ENCODE measurements at regions not wholly inside any gene's neighbourhood (a gene's known extent, or its start where the extent isn't known, plus 50 kb on each side); places are given as distances from the start of the nearest gene placed in this dataset.

GRCh38 chr3:176568189-176568588, 629.1 kb downstream of the TBL1XR1 start:
- TF ChIP-seq JUND (IDR thresholded peaks at IDR 0.05; ENCODE audit: low read depth): no peak
- peak in 1 of 2 experiments; percentile 21 for DNase-seq (ENCODE audit: low read depth in 1 of 2, low spot score in 1 of 2)
- in situ Hi-C loops (cut with HindIII; ENCODE audit: low pct_unique_long_range_greater_than_20kb, low sequenced_read_pairs): no loop called here

- in situ Hi-C loops (cut with HindIII; ENCODE audit: low pct_unique_long_range_greater_than_20kb, low sequenced_read_pairs): no loop called here
- no peak for DNase-seq (ENCODE audit: low read depth in 1 of 2, low spot score in 1 of 2)
- no peak for TF ChIP-seq JUND (IDR thresholded peaks at IDR 0.05; ENCODE audit: low read depth)
These were observed 630.5 kb downstream of the TBL1XR1 start for GRCh38 chr3:176566757-176567156.

GRCh38 chr3:176562331-176562730, 635.0 kb downstream of the TBL1XR1 start:
- no peak for TF ChIP-seq JUND (IDR thresholded peaks at IDR 0.05; ENCODE audit: low read depth)
- no peak for DNase-seq (ENCODE audit: low read depth in 1 of 2, low spot score in 1 of 2)
- in situ Hi-C loops (cut with HindIII; ENCODE audit: low pct_unique_long_range_greater_than_20kb, low sequenced_read_pairs): no loop called here

- in situ Hi-C loops (cut with HindIII; ENCODE audit: low pct_unique_long_range_greater_than_20kb, low sequenced_read_pairs): no loop called here
- DNase-seq (ENCODE audit: low read depth in 1 of 2, low spot score in 1 of 2): no peak
These were observed 635.5 kb downstream of the TBL1XR1 start for GRCh38 chr3:176561826-176562225.

GRCh38 chr3:176554791-176555654, 642.3 kb downstream of the TBL1XR1 start:
- no peak for DNase-seq (ENCODE audit: low read depth in 1 of 2, low spot score in 1 of 2)
- TF ChIP-seq JUND (IDR thresholded peaks at IDR 0.05; ENCODE audit: low read depth): no peak
- in situ Hi-C loops (cut with HindIII; ENCODE audit: low pct_unique_long_range_greater_than_20kb, low sequenced_read_pairs): no loop called here

More at GRCh38 chr3:176561826-176562225, 635.5 kb downstream of the TBL1XR1 start:
- no peak for TF ChIP-seq JUND (IDR thresholded peaks at IDR 0.05; ENCODE audit: low read depth)

GRCh38 chr3:176554264-176554663, 643.0 kb downstream of the TBL1XR1 start:
- no peak for DNase-seq (ENCODE audit: low read depth in 1 of 2, low spot score in 1 of 2)

GRCh38 chr3:176526942-176527341, 670.3 kb downstream of the TBL1XR1 start:
- DNase-seq (ENCODE audit: low read depth in 1 of 2, low spot score in 1 of 2): no peak
- in situ Hi-C loops (cut with HindIII; ENCODE audit: low pct_unique_long_range_greater_than_20kb, low sequenced_read_pairs): no loop called here
- no peak for TF ChIP-seq JUND (IDR thresholded peaks at IDR 0.05; ENCODE audit: low read depth)

More at GRCh38 chr3:176554264-176554663, 643.0 kb downstream of the TBL1XR1 start:
- in situ Hi-C loops (cut with HindIII; ENCODE audit: low pct_unique_long_range_greater_than_20kb, low sequenced_read_pairs): no loop called here
- no peak for TF ChIP-seq JUND (IDR thresholded peaks at IDR 0.05; ENCODE audit: low read depth)

GRCh38 chr3:176526225-176526624, 671.1 kb downstream of the TBL1XR1 start:
- DNase-seq (ENCODE audit: low read depth in 1 of 2, low spot score in 1 of 2): no peak
- in situ Hi-C loops (cut with HindIII; ENCODE audit: low pct_unique_long_range_greater_than_20kb, low sequenced_read_pairs): no loop called here

GRCh38 chr3:176523114-176523513, 674.2 kb downstream of the TBL1XR1 start:
- no peak for DNase-seq (ENCODE audit: low read depth in 1 of 2, low spot score in 1 of 2)
- no peak for TF ChIP-seq JUND (IDR thresholded peaks at IDR 0.05; ENCODE audit: low read depth)
- in situ Hi-C loops (cut with HindIII; ENCODE audit: low pct_unique_long_range_greater_than_20kb, low sequenced_read_pairs): no loop called here

More at GRCh38 chr3:176526225-176526624, 671.1 kb downstream of the TBL1XR1 start:
- TF ChIP-seq JUND (IDR thresholded peaks at IDR 0.05; ENCODE audit: low read depth): no peak

- no peak for TF ChIP-seq JUND (IDR thresholded peaks at IDR 0.05; ENCODE audit: low read depth)
- in situ Hi-C loops (cut with HindIII; ENCODE audit: low pct_unique_long_range_greater_than_20kb, low sequenced_read_pairs): no loop called here
- no peak for DNase-seq (ENCODE audit: low read depth in 1 of 2, low spot score in 1 of 2)
These were observed 674.8 kb downstream of the TBL1XR1 start for GRCh38 chr3:176522436-176522835.

- no peak for TF ChIP-seq JUND (IDR thresholded peaks at IDR 0.05; ENCODE audit: low read depth)
- in situ Hi-C loops (cut with HindIII; ENCODE audit: low pct_unique_long_range_greater_than_20kb, low sequenced_read_pairs): no loop called here
- DNase-seq (ENCODE audit: low read depth in 1 of 2, low spot score in 1 of 2): no peak
These were observed 675.6 kb downstream of the TBL1XR1 start for GRCh38 chr3:176521531-176522175.

- DNase-seq (ENCODE audit: low read depth in 1 of 2, low spot score in 1 of 2): peak; percentile 35 to 91
- in situ Hi-C loops (cut with HindIII; ENCODE audit: low pct_unique_long_range_greater_than_20kb, low sequenced_read_pairs): no loop called here
- TF ChIP-seq JUND (IDR thresholded peaks at IDR 0.05; ENCODE audit: low read depth): no peak
These were observed 683.0 kb downstream of the TBL1XR1 start for GRCh38 chr3:176514297-176514696.

- in situ Hi-C loops (cut with HindIII; ENCODE audit: low pct_unique_long_range_greater_than_20kb, low sequenced_read_pairs): no loop called here
- DNase-seq (ENCODE audit: low read depth in 1 of 2, low spot score in 1 of 2): peak in 1 of 2 experiments; percentile 56
- TF ChIP-seq JUND (IDR thresholded peaks at IDR 0.05; ENCODE audit: low read depth): no peak
These were observed 683.7 kb downstream of the TBL1XR1 start for GRCh38 chr3:176513604-176514003.
